Peyer's patch (tissue), 4 donors: ENCODE measurements at regions not wholly inside any gene's neighbourhood (a gene's known extent, or its start where the extent isn't known, plus 50 kb on each side); places are given as distances from the start of the nearest gene placed in this dataset.

ENCODE experiments used
- POLR2A ChIP-seq, 2 donors: fragments of 450-650 bp; IDR thresholded peaks; one replicate each; pipeline ENCODE4 v1.5.1; 2017; ENCODE audit warnings: antibody characterized with exemption in 2 of 2, mild to moderate bottlenecking in 2 of 2, moderate library complexity in 2 of 2
- TF ChIP-seq, protein P1 (sequence below), 6 experiments: fragments of 450-650 bp in 4 of 6; fragments of 200-600 bp in 2 of 6; sonication (generic) in 1 of 6; IDR thresholded peaks; one replicate each; pipeline ENCODE4 v1.5.1; 2017 to 2019; ENCODE audit warnings: antibody characterized with exemption in 6 of 6, mild to moderate bottlenecking in 3 of 6, moderate library complexity in 1 of 6

DNA sequence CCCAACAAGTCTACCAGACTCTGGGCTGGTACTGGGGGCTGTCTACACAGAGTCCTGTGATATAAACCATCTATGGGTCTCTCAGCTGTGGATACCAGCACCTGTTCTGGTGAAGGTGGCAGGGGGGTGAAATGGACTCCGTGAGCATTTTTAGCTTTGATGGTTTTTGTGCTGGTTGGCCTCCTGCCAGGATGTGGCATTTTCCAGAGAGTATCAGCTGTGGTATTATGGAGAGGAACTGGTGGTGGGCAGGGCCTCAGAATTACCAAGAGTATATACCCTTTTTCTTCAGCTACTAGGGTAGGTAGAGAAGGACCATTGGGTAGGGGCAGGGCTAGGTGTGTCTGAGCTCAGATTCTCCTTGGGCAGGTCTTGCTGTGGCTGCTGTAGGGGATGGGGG lies 1920.9 kb upstream of the PCDH20 start:
- TF ChIP-seq, protein P1, sequence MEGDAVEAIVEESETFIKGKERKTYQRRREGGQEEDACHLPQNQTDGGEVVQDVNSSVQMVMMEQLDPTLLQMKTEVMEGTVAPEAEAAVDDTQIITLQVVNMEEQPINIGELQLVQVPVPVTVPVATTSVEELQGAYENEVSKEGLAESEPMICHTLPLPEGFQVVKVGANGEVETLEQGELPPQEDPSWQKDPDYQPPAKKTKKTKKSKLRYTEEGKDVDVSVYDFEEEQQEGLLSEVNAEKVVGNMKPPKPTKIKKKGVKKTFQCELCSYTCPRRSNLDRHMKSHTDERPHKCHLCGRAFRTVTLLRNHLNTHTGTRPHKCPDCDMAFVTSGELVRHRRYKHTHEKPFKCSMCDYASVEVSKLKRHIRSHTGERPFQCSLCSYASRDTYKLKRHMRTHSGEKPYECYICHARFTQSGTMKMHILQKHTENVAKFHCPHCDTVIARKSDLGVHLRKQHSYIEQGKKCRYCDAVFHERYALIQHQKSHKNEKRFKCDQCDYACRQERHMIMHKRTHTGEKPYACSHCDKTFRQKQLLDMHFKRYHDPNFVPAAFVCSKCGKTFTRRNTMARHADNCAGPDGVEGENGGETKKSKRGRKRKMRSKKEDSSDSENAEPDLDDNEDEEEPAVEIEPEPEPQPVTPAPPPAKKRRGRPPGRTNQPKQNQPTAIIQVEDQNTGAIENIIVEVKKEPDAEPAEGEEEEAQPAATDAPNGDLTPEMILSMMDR (IDR thresholded peaks at IDR 0.05), result no peak
- no peak for TF ChIP-seq POLR2A (IDR thresholded peaks at IDR 0.05)
